OCI-LY3 (cell line): ENCODE measurements at regions not wholly inside any gene's neighbourhood (a gene's known extent, or its start where the extent isn't known, plus 50 kb on each side); places are given as distances from the start of the nearest gene placed in this dataset.
"Not testable (repeated sequence)": the region's sequence is repeated elsewhere in the genome, so short reads cannot be mapped to it uniquely, and the experiment has no call there.

Experiments
- EZH2phosphoT487 ChIP-seq: fragments of 200-600 bp; shearing (Covaris generic); IDR thresholded peaks from 2 replicates; pipeline ENCODE4 v1.6.1; 2018; ENCODE audit warnings: antibody characterized with exemption, mixed run types, low read depth
- TF ChIP-seq, protein P1 (sequence below): fragments of 200-600, 300-600 bp; sonication (generic); IDR thresholded peaks from 2 replicates; pipeline ENCODE4 v1.5.1; 2014; ENCODE audit warnings: antibody characterized with exemption, low read length, low read depth

DNA sequence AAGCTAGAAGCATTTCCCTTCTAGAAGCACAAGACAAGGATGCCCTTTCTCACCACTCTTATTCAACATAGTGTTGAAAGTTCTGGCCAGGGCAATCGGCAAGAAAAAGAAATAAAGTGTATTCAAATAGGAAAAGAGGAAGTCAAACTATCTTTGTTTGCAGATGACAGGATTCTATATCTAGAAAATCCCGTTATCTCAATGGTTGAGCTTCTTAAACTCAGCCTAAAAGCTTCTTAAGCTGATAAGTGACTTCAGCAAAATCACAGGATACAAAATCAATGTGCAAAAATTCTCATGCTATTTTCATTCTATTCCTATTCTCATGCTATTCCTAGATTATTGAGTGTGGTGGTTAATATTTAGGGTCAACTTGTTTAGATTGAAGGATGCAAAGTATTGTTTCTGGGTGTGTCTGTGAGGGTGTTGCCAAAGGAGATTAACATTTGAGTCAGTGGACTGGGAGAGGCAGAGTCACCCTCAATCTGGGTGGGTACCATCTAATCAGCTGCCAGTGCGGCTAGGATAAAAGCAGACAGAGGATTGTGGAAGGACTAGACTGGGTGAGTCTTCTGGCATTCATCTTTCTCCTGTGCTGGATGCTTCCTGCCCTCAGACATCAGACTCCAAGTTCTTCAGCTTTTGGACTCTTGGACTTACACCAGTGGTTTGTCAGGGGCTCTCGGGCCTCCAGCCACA is 111.9 kb downstream of the LSMEM1 start:
- TF ChIP-seq, protein P1, sequence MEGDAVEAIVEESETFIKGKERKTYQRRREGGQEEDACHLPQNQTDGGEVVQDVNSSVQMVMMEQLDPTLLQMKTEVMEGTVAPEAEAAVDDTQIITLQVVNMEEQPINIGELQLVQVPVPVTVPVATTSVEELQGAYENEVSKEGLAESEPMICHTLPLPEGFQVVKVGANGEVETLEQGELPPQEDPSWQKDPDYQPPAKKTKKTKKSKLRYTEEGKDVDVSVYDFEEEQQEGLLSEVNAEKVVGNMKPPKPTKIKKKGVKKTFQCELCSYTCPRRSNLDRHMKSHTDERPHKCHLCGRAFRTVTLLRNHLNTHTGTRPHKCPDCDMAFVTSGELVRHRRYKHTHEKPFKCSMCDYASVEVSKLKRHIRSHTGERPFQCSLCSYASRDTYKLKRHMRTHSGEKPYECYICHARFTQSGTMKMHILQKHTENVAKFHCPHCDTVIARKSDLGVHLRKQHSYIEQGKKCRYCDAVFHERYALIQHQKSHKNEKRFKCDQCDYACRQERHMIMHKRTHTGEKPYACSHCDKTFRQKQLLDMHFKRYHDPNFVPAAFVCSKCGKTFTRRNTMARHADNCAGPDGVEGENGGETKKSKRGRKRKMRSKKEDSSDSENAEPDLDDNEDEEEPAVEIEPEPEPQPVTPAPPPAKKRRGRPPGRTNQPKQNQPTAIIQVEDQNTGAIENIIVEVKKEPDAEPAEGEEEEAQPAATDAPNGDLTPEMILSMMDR: not testable (repeated sequence)
- TF ChIP-seq EZH2phosphoT487: not testable (repeated sequence)
